ENCODE measurements at regions not wholly inside any gene's neighbourhood (a gene's known extent, or its start where the extent isn't known, plus 50 kb on each side); places are given as distances from the start of the nearest gene placed in this dataset.
A peak's percentile ranks its signal among the peaks of the same experiment; 100 is the strongest.

- H3K4me1 ChIP-seq, result peaks cover 0 to 15% of the 10 kb centered on the region in 2 donors
- H3K27me3 ChIP-seq, result no peaks in the 10 kb centered on the region
- H3K36me3 ChIP-seq, result no peaks in the 10 kb centered on the region
- H3K9me3 ChIP-seq, result no peaks in the 10 kb centered on the region
- no peak overlapping the region for H3K4me3 ChIP-seq
- DNase-seq (ENCODE audit: low spot score), result no peak
- TF ChIP-seq, protein P1, sequence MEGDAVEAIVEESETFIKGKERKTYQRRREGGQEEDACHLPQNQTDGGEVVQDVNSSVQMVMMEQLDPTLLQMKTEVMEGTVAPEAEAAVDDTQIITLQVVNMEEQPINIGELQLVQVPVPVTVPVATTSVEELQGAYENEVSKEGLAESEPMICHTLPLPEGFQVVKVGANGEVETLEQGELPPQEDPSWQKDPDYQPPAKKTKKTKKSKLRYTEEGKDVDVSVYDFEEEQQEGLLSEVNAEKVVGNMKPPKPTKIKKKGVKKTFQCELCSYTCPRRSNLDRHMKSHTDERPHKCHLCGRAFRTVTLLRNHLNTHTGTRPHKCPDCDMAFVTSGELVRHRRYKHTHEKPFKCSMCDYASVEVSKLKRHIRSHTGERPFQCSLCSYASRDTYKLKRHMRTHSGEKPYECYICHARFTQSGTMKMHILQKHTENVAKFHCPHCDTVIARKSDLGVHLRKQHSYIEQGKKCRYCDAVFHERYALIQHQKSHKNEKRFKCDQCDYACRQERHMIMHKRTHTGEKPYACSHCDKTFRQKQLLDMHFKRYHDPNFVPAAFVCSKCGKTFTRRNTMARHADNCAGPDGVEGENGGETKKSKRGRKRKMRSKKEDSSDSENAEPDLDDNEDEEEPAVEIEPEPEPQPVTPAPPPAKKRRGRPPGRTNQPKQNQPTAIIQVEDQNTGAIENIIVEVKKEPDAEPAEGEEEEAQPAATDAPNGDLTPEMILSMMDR (IDR thresholded peaks at IDR 0.05), result no peak
- peak overlapping the region in 1 of 2 donors; percentile 44 for H3K27ac ChIP-seq
Observed at GRCh38 chr10:4196183-4196582, 411.2 kb upstream of the KLF6 start.

- peaks cover 0 to 15% of the 10 kb centered on the region in 2 donors for H3K4me1 ChIP-seq
- H3K4me3 ChIP-seq, result no peak overlapping the region
- no peak for DNase-seq (ENCODE audit: low spot score)
- no peak overlapping the region for H3K27ac ChIP-seq
- no peaks in the 10 kb centered on the region for H3K27me3 ChIP-seq
- TF ChIP-seq, protein P1 (IDR thresholded peaks at IDR 0.05), result no peak
- no peaks in the 10 kb centered on the region for H3K9me3 ChIP-seq
- H3K36me3 ChIP-seq, result no peaks in the 10 kb centered on the region
Observed at GRCh38 chr10:4195213-4195612, 410.2 kb upstream of the KLF6 start.

- Histone ChIP-seq H3K27ac (no peak overlapping the region), H3K4me3 (no peak overlapping the region), H3K27me3 (no peaks in the 10 kb centered on the region), H3K9me3 (no peaks in the 10 kb centered on the region), H3K4me1 (peaks cover 0 to 15% of the 10 kb centered on the region in 2 donors), H3K36me3 (no peaks in the 10 kb centered on the region)
- TF ChIP-seq, protein P1 (IDR thresholded peaks at IDR 0.05), result no peak
- DNase-seq (ENCODE audit: low spot score), result no peak
Observed at GRCh38 chr10:4194231-4194630, 409.2 kb upstream of the KLF6 start.

DNA sequence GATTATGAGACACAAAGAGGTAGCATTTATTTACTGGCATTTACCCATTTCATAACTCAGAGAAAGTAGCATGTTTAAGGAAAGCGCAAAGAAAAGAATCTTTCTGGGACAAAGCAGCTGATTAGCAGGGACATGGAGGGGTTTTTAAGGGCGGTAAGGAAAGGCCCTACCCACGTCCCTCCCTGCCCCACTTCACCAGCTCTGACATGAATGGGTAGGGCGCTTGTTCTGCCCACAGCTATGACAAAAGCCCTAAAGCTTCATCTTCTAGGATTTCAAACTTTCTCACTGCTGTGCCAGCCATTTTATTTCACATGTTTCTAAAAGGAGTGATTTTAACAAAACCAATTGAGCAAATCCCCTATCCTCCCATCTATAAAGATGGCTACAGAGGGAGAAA lies 406.9 kb upstream of the KLF6 start:
- Histone ChIP-seq H3K4me1 (peaks cover 0 to 8% of the 10 kb centered on the region in 2 donors), H3K27ac (no peak overlapping the region), H3K9me3 (no peaks in the 10 kb centered on the region), H3K36me3 (no peaks in the 10 kb centered on the region), H3K4me3 (no peak overlapping the region), H3K27me3 (no peaks in the 10 kb centered on the region)
- DNase-seq (ENCODE audit: low spot score), result no peak
- TF ChIP-seq, protein P1 (IDR thresholded peaks at IDR 0.05), result no peak

- TF ChIP-seq, protein P1 (IDR thresholded peaks at IDR 0.05), result no peak
- Histone ChIP-seq H3K27me3 (no peaks in the 10 kb centered on the region), H3K36me3 (no peaks in the 10 kb centered on the region), H3K4me1 (peaks cover 0 to 2% of the 10 kb centered on the region in 2 donors), H3K4me3 (no peak overlapping the region), H3K27ac (no peak overlapping the region), H3K9me3 (no peaks in the 10 kb centered on the region)
- DNase-seq (ENCODE audit: low spot score), result no peak
Observed at GRCh38 chr10:4191354-4191753, 406.3 kb upstream of the KLF6 start.

DNA sequence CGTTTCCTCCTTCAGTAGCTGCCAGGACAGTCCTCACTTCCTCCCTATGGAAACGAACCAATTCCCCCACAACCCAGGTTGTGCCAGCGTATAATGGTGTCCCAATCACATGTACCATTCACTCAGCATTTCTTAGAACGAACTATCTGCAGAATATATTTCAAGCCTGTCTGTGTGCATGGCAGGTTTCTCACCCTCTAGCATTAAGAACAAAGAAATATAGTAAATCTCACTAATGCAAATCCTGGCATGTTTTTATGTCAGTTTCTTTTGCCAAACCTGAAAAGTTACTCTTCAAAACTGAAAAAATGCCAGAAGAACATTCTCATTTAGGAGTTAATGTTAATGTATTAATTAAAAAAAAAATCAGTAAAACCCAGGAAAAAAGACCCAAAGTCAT lies 405.9 kb upstream of the KLF6 start:
- no peak for DNase-seq (ENCODE audit: low spot score)

More for the DNA sequence above, 405.9 kb upstream of the KLF6 start:
- H3K4me3 ChIP-seq, result no peak overlapping the region
- no peaks in the 10 kb centered on the region for H3K4me1 ChIP-seq
- TF ChIP-seq, protein P1 (IDR thresholded peaks at IDR 0.05), result no peak
- H3K36me3 ChIP-seq, result no peaks in the 10 kb centered on the region
- no peaks in the 10 kb centered on the region for H3K27me3 ChIP-seq
- H3K27ac ChIP-seq, result no peak overlapping the region
- no peaks in the 10 kb centered on the region for H3K9me3 ChIP-seq

All from right atrium auricular region (tissue), 2 donors.